HEK293 (cell line): ENCODE measurements at regions not wholly inside any gene's neighbourhood (a gene's known extent, or its start where the extent isn't known, plus 50 kb on each side); places are given as distances from the start of the nearest gene placed in this dataset.

Experiments used
- EGR2 ChIP-seq: fragments of 450-650 bp; formaldehyde crosslinking; IDR thresholded peaks from 2 replicates; pipeline ENCODE4 v1.5.1; 2016; ENCODE audit warnings: low read depth, missing biosample characterization, missing genetic modification characterization
- REPIN1 ChIP-seq: fragments of 450-650 bp; formaldehyde crosslinking; IDR thresholded peaks from 2 replicates; pipeline ENCODE4 v1.5.1; 2017; ENCODE audit warnings: missing biosample characterization, missing genetic modification characterization, low read depth
- ZFP69B ChIP-seq: fragments of 450-650 bp; formaldehyde crosslinking; IDR thresholded peaks from 2 replicates; pipeline ENCODE4 v1.5.1; 2016; ENCODE audit warnings: missing biosample characterization, missing genetic modification characterization
- ZNF10 ChIP-seq: fragments of 450-650 bp; formaldehyde crosslinking; IDR thresholded peaks from 2 replicates; pipeline ENCODE4 v1.5.1; 2017; ENCODE audit warnings: missing biosample characterization, missing genetic modification characterization
- ZNF133 ChIP-seq: fragments of 450-650 bp; formaldehyde crosslinking; IDR thresholded peaks from 2 replicates; pipeline ENCODE4 v1.5.1; 2016; ENCODE audit warnings: missing biosample characterization, missing genetic modification characterization
- ZNF146 ChIP-seq: fragments of 450-650 bp; formaldehyde crosslinking; IDR thresholded peaks from 2 replicates; pipeline ENCODE4 v1.5.1; 2016; ENCODE audit warnings: missing biosample characterization, missing genetic modification characterization
- ZNF16 ChIP-seq: fragments of 450-650 bp; formaldehyde crosslinking; IDR thresholded peaks from 2 replicates; pipeline ENCODE4 v1.5.1; 2016; ENCODE audit warnings: low read depth, missing biosample characterization, missing genetic modification characterization
- ZNF19 ChIP-seq: fragments of 450-650 bp; formaldehyde crosslinking; IDR thresholded peaks from 2 replicates; pipeline ENCODE4; 2016; ENCODE audit warnings: missing biosample characterization, missing genetic modification characterization, low read depth
- ZNF621 ChIP-seq: fragments of 450-650 bp; formaldehyde crosslinking; IDR thresholded peaks from 2 replicates; pipeline ENCODE4 v1.5.1; 2017; ENCODE audit warnings: missing biosample characterization, missing genetic modification characterization
- TF ChIP-seq, protein P1 (sequence below): fragments of 450-650 bp; formaldehyde crosslinking; IDR thresholded peaks from 2 replicates; pipeline ENCODE4 v1.5.1; 2016; ENCODE audit warnings: missing biosample characterization, missing genetic modification characterization
- TF ChIP-seq, protein P2 (sequence below): fragments of 450-650 bp; formaldehyde crosslinking; IDR thresholded peaks from 2 replicates; pipeline ENCODE4 v1.5.1; 2016; ENCODE audit warnings: missing biosample characterization, missing genetic modification characterization
- TF ChIP-seq, protein P3 (sequence below): fragments of 450-650 bp; formaldehyde crosslinking; IDR thresholded peaks from 2 replicates; pipeline ENCODE4 v1.5.1; 2016; ENCODE audit warnings: missing biosample characterization, missing genetic modification characterization
- TF ChIP-seq, protein P4 (sequence below): fragments of 450-650 bp; formaldehyde crosslinking; IDR thresholded peaks from 2 replicates; pipeline ENCODE4 v1.5.1; 2017; ENCODE audit warnings: missing biosample characterization, missing genetic modification characterization

DNA sequence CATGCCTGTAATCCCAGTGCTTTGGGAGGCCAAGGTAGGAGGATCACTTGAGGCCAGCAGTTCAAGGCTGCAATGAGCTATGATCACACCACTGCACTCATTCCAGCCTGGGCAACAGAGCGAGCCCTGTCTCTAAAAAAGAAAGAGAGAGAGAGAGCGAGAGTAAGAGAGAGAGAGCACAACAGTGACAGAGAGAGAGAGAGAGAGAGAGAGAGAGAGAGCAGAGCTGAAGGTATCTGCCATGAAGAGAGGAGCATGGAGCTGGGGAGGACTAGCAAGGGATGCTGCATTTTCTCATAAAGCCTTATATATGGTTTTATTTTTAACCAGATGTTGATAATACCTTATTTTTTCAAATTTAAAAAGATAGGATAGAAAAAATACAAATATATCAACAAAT is 84.5 kb upstream of the RNF32 start:
- TF ChIP-seq ZNF19 (tag by site-specific recombination) (no peak), EGR2 (tag by site-specific recombination) (no peak), REPIN1 (no peak), ZNF10 (no peak), ZNF146 (tag by site-specific recombination) (no peak), ZNF621 (tag by site-specific recombination) (no peak), ZNF133 (tag by site-specific recombination) (no peak), ZFP69B (no peak), ZNF16 (no peak)
- TF ChIP-seq, protein P1, sequence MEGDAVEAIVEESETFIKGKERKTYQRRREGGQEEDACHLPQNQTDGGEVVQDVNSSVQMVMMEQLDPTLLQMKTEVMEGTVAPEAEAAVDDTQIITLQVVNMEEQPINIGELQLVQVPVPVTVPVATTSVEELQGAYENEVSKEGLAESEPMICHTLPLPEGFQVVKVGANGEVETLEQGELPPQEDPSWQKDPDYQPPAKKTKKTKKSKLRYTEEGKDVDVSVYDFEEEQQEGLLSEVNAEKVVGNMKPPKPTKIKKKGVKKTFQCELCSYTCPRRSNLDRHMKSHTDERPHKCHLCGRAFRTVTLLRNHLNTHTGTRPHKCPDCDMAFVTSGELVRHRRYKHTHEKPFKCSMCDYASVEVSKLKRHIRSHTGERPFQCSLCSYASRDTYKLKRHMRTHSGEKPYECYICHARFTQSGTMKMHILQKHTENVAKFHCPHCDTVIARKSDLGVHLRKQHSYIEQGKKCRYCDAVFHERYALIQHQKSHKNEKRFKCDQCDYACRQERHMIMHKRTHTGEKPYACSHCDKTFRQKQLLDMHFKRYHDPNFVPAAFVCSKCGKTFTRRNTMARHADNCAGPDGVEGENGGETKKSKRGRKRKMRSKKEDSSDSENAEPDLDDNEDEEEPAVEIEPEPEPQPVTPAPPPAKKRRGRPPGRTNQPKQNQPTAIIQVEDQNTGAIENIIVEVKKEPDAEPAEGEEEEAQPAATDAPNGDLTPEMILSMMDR (tag by site-specific recombination), result no peak
- TF ChIP-seq, protein P2, sequence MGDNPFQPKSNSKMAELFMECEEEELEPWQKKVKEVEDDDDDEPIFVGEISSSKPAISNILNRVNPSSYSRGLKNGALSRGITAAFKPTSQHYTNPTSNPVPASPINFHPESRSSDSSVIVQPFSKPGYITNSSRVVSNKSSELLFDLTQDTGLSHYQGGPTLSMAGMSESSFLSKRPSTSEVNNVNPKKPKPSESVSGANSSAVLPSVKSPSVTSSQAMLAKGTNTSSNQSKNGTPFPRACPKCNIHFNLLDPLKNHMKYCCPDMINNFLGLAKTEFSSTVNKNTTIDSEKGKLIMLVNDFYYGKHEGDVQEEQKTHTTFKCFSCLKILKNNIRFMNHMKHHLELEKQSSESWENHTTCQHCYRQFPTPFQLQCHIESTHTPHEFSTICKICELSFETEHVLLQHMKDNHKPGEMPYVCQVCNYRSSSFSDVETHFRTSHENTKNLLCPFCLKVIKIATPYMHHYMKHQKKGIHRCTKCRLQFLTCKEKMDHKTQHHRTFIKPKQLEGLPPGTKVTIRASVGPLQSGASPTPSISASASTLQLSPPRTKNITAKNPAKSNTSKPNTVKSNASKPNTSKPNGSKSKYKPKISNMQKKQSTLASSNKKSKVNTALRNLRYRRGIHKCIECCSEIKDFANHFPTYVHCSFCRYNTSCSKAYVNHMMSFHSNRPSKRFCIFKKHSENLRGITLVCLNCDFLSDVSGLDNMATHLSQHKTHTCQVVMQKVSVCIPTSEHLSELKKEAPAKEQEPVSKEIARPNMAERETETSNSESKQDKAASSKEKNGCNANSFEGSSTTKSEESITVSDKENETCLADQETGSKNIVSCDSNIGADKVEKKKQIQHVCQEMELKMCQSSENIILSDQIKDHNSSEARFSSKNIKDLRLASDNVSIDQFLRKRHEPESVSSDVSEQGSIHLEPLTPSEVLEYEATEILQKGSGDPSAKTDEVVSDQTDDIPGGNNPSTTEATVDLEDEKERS (tag by site-specific recombination), result no peak
- TF ChIP-seq, protein P3, sequence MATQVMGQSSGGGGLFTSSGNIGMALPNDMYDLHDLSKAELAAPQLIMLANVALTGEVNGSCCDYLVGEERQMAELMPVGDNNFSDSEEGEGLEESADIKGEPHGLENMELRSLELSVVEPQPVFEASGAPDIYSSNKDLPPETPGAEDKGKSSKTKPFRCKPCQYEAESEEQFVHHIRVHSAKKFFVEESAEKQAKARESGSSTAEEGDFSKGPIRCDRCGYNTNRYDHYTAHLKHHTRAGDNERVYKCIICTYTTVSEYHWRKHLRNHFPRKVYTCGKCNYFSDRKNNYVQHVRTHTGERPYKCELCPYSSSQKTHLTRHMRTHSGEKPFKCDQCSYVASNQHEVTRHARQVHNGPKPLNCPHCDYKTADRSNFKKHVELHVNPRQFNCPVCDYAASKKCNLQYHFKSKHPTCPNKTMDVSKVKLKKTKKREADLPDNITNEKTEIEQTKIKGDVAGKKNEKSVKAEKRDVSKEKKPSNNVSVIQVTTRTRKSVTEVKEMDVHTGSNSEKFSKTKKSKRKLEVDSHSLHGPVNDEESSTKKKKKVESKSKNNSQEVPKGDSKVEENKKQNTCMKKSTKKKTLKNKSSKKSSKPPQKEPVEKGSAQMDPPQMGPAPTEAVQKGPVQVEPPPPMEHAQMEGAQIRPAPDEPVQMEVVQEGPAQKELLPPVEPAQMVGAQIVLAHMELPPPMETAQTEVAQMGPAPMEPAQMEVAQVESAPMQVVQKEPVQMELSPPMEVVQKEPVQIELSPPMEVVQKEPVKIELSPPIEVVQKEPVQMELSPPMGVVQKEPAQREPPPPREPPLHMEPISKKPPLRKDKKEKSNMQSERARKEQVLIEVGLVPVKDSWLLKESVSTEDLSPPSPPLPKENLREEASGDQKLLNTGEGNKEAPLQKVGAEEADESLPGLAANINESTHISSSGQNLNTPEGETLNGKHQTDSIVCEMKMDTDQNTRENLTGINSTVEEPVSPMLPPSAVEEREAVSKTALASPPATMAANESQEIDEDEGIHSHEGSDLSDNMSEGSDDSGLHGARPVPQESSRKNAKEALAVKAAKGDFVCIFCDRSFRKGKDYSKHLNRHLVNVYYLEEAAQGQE (tag by site-specific recombination), result no peak
- TF ChIP-seq, protein P4, sequence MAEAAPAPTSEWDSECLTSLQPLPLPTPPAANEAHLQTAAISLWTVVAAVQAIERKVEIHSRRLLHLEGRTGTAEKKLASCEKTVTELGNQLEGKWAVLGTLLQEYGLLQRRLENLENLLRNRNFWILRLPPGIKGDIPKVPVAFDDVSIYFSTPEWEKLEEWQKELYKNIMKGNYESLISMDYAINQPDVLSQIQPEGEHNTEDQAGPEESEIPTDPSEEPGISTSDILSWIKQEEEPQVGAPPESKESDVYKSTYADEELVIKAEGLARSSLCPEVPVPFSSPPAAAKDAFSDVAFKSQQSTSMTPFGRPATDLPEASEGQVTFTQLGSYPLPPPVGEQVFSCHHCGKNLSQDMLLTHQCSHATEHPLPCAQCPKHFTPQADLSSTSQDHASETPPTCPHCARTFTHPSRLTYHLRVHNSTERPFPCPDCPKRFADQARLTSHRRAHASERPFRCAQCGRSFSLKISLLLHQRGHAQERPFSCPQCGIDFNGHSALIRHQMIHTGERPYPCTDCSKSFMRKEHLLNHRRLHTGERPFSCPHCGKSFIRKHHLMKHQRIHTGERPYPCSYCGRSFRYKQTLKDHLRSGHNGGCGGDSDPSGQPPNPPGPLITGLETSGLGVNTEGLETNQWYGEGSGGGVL (tag by site-specific recombination), result no peak
